Hematopoietic multipotent progenitor cell treated with erythropoietin and hydrocortisone succinate and interleukin-3 and kit ligand, for 4 days (in vitro differentiated cells): ENCODE measurements at regions not wholly inside any gene's neighbourhood (a gene's known extent, or its start where the extent isn't known, plus 50 kb on each side); places are given as distances from the start of the nearest gene placed in this dataset.

Experiments
- DNase-seq: peaks from one replicate; pipeline ENCODE4 v3.0.0-alpha.2; 2015

DNA sequence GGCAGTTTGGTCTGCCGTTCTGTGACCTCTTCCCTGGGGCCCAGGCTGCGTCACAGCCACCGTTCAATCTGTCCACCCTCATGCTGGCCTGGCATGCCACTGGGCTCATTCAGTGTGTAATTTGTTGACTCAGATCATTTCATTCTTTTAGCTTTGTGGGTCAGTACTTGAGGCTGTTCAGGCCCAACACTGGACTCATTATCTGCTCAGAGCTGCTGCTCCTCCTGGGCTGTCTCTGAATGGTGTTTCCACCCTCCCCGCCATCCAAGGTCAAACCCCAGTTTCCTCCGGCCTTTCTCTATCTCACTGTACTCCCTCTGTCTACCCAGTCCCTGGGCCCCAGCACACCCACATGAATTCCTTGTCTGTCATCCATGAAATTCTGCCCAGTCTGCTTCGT is 152.4 kb upstream of the NCK2 start:
- no peak for DNase-seq

DNA sequence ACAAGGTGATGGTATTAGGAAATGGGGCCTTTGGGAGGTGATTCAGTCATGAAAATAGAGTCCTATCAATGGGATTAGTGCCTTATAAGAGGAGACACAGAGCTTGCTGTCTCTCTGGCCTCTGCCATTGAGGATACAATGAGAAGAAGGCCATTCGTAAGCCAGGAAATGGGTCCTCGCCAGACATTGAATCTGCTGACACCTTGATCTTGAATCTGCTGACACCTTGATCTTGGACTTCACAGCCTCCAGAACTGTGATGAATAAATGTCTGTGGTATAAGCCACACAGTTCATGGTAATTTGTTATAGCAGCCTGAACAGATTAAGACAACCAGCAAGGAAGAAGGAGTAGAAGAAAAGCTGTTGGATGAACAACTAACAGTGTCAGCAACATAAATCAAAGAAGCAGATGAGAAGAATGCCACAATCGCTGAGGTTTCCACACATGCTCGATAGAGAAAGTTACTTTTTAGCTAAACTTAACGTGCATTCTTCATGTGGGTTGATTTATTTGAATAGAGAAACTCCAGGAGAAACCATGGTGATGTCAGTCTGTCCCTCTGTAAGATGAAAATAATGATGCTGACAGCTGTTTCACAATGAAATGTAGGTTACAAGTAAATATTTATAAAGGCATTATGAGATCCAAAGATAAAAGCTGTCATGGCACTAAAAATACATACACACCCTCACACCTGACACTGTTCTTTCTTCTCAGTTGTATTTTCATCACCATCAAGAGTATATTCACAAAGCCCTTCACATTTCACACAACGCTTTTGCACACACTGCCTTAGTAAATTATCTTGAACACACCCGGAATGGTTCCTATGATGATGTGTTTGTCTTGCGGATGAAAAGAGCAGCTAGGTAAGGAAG is 153.7 kb upstream of the NCK2 start:
- DNase-seq = no peak

DNA sequence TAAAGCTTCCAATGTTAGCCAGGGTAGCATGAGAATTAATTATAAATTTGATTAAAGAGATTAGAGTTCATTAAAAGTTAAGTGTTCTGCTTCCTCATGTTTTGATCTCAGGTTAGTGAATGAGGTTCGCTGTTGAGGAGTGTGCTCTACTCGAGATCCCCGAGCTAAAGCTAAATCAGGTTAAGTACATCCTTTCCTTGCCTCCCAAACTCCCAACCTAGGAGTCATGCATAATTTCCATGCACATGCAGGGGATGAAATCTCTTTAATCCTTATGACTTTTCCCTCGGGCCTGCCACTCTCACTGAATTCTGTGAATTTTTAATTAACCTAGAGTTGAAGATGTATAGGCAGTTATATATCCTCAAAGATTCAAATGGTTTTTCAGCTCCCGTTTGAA is 156.1 kb upstream of the NCK2 start:
- no peak for DNase-seq

- no peak for DNase-seq
Measured at GRCh38 chr2:105587637-105588036, 157.1 kb upstream of the NCK2 start.

DNA sequence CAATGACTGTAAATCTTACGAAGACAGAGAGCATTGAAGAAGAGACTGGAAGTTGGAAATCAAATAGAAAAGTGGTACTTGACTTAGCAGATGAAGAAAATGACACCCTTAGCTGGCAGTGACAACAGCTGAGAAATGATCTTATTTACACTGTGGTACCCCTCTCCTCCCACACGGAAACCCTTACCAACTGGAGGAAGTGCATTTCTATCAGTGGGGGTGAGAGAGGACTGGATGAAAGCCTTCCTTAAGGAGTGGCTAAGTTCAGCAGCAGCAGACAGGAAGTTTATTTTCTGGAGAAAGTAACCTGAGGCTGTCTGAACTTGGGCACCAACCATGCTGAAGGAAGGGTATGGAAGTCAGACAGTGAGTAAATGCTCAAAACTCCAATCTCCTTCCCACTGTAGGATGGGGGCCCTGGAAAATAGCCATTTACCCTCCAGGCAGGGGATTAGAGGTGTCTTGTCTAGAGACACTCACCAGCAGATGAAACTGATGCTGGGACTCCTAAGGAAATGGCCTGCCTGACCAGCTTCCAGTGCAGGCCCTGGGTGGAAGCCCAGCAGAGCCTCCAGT is 160.2 kb upstream of the NCK2 start:
- no peak for DNase-seq

- no peak for DNase-seq
Measured at GRCh38 chr2:105582952-105583660, 161.6 kb upstream of the NCK2 start.

DNA sequence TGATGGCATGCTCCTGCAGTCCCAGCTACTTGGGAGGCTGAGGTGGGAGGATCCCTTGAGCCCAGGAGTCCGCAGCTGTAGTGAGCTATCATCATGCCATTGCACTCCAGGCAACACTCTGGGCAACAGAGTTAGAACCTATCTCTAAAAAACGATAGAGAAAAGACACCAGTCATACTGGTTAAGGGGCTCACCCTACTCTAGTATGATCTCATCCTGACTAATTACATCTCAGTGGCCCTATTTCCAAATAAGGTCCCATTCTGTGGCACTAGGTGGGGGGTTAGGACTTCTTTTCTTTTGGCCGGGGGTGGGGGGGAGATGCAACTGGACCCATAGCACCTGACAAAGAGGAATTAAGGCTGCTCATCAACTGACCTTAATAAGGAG is 163.2 kb upstream of the NCK2 start:
- no peak for DNase-seq

- DNase-seq = no peak
Measured at GRCh38 chr2:105580870-105581554, 163.7 kb upstream of the NCK2 start.

DNA sequence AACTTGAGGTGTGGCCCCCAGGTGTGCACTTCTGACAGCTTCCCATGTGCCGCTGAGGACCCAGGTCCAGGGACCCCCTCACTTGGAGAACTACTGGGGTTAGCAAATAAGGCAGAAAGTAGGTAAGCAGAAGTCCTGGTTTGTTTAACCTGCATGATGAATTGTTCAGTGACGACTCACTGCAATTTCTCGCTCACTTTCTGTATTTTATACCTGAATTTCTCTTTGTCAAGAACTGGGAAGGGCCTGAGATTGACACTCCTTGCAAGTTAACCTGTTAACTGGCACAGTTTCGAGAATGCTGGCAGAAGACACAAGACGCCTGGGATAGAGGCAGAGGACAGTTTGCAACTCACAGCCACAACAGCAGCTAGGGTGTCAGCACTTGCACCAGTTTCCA is 164.5 kb upstream of the NCK2 start:
- no peak for DNase-seq

DNA sequence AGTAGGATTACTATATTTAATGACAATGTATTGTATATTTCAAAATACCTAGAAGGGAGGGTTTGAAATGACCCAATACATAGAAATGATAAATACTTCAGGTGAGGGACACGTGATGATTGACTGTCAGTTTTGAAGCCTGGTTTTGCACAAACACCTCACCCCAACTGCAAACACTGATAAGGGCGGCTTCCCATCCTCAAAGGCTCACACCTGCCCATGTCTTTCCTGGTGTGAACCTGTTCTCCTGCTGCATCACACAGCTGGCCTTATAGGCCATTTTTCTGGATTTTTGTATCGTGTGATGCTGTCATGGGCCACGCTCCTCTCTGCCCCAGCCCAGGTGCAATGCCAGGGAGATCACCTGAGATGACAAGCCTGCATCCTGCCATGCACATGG is 166.5 kb upstream of the NCK2 start:
- no peak for DNase-seq

DNA sequence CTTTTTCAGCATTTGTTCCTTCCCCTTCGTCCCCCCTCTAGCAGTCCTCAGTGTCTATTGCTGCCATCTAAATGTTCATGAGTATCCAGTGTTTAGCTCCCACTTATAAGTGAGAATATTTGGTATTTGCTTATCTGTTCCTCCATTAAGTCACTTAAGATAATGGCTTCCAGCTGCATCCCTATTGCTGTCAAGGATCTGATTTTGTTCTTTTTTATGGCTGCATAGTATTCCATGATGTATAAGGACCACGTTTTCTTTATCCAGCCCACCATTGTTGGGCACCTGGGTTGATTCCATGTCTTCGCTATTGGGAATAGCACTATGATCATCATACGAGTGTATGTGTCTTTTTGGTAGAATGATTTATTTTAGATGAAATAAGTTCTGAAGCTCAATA is 166.9 kb upstream of the NCK2 start:
- DNase-seq = no peak

GRCh38 chr2:105576440-105577241 is 168.1 kb upstream of the NCK2 start:
- peak; percentile 59 for DNase-seq

- no peak for DNase-seq
Measured at GRCh38 chr2:105576050-105576439, 168.7 kb upstream of the NCK2 start.

DNA sequence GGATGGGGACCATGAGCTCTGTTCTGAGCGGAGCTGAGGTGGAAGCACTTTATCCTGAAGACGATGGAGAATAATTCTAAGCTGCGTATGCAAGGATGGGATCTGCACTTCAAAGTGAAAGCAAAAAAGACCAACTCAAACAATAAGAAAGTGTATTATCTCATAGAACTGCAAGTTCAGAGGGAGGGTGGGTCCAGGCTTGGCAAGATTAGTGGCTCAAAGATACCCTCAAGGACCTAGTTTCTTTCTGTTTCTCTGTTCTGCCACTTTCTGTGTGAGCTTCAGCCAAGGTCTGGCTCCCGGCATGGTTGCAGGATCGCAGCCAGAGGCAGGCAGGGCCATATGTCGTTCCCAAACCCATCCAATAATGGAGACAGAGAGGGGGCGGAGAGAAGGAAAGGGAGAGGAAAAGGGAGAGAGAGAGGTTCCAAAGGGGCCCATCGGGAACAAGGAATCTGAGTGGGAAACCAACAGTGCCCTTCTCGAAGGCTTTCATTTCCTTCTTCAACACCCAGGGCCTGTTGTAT is 169.2 kb upstream of the NCK2 start:
- no peak for DNase-seq

DNA sequence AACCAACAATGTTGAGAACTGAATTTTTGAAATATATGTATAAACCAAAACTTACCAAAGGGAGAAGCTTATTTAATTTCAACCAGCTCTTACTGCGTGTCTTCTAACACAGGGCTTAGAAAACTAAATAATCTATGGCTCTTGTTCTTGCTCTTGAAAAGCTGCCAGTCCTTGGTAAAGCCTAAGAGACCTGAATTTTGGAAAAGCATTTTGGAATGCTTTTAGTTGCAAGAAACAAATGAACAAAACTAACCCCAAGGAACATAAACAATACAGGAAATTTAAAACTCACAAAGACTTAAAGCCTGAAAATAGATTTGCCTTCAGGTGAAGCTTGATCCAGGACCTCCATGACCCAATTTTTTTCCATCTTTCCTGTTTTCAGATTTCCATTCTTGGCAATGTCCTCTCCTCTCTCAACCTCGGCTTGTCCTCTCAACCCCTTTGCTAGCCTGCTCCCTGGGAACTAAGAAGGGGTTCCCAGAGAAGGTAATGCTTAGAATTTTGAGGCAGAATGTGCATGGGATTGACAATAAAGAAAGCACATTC is 169.8 kb upstream of the NCK2 start:
- DNase-seq = no peak

DNA sequence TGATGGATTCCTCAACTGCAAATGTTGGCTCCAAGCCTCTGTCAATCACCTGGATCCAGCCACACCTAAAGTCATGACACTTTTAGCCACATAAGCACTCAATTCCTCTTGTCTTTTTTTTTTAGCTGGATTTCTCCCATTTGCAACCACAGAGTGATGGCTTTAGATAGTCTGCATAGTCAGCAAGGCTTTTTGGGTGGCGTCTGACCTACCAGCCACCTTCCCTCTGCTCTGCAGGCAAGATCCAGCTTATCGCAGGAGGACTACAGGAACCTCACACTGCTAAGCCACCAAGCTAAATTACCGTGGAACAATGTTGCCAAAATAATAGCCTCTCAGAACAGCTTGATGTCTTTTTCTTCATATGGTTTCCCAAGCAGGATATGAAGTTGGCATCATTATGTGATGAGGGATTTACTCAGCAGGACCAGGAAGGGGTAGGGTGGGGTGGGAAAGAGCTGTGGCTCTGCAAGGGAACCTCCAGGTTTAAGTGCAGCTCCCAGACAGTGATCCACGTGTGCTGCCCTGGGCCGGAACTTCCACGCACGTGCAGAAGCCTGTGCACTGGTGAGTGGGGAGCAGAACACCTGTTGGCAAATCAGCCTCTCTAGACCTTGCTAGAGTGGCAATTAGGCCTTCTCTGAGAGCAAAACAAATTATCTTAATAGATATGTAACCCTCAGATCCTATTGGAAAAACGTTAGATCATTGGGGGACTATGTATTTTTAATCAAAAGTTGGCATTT is 170.6 kb upstream of the NCK2 start:
- no peak for DNase-seq

- DNase-seq = no peak
Measured at GRCh38 chr2:105573490-105573889, 171.2 kb upstream of the NCK2 start.

- DNase-seq = peak; percentile 41
Measured at GRCh38 chr2:105571445-105571987, 172.7 kb upstream of the FHL2 start.

GRCh38 chr2:105570757-105571156 is 171.9 kb upstream of the FHL2 start:
- no peak for DNase-seq

GRCh38 chr2:105570326-105570725 is 171.5 kb upstream of the FHL2 start:
- DNase-seq = no peak

DNA sequence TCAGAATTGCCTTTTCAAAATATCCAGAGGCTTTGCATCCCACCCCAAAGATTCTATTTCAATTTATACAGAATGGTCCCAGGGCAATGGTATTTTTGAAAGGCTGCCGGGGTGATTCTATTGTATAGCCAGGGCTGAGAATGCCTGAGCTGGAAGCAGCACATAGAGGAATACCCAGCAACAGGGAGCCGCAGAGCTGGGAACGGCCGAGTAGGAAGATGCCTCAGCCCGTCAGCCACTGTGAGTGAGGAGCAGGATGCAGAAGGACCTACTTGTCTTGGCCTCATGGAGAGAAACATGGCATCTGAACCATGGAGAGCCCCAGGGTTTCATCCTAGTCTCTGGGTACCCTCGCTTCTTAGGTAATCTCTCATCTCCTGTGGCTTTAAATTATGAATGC is 170.8 kb upstream of the FHL2 start:
- no peak for DNase-seq
